ENCODE measurements at regions not wholly inside any gene's neighbourhood (a gene's known extent, or its start where the extent isn't known, plus 50 kb on each side); places are given as distances from the start of the nearest gene placed in this dataset.

GRCh38 chr12:31837913-31838312 lies 109.1 kb upstream of the AMN1 start:
- H3K27me3 Mint-ChIP-seq = no peaks in the 10 kb centered on the region
- ChIA-PET CTCF (no interaction called here), POLR2A (interaction anchor here (0.6 to 1.0 kb wide), 5 partner anchors 31 to 150 kb away, joined by 3 to 4 read pairs (median 3); partner anchors contain the start of gene AMN1)
- no peak overlapping the region for H3K4me3 Mint-ChIP-seq
- peaks cover 50% of the 10 kb centered on the region for H3K4me1 Mint-ChIP-seq
- TF ChIP-seq, protein P1, sequence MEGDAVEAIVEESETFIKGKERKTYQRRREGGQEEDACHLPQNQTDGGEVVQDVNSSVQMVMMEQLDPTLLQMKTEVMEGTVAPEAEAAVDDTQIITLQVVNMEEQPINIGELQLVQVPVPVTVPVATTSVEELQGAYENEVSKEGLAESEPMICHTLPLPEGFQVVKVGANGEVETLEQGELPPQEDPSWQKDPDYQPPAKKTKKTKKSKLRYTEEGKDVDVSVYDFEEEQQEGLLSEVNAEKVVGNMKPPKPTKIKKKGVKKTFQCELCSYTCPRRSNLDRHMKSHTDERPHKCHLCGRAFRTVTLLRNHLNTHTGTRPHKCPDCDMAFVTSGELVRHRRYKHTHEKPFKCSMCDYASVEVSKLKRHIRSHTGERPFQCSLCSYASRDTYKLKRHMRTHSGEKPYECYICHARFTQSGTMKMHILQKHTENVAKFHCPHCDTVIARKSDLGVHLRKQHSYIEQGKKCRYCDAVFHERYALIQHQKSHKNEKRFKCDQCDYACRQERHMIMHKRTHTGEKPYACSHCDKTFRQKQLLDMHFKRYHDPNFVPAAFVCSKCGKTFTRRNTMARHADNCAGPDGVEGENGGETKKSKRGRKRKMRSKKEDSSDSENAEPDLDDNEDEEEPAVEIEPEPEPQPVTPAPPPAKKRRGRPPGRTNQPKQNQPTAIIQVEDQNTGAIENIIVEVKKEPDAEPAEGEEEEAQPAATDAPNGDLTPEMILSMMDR (IDR thresholded peaks at IDR 0.05) = no peak
- DNase-seq (no peak), ATAC-seq (ENCODE audit: low read depth) (no peak)
- peaks cover 5% of the 10 kb centered on the region for H3K9me3 Mint-ChIP-seq
- peak overlapping the region; percentile 31 for H3K27ac Mint-ChIP-seq
- peaks cover 10% of the 10 kb centered on the region for H3K36me3 Mint-ChIP-seq (ENCODE audit: low read depth)
- intact Hi-C loops (cut with micrococcal nuclease) = loop anchor here (10.0 kb wide), 1 partner anchor 297 kb away; no protein-coding TSS in a partner anchor

- TF ChIP-seq, protein P1 (IDR thresholded peaks at IDR 0.05) = no peak
- peaks cover 10% of the 10 kb centered on the region for H3K36me3 Mint-ChIP-seq (ENCODE audit: low read depth)
- CTCF ChIA-PET = no interaction called here
- peaks cover 8% of the 10 kb centered on the region for H3K9me3 Mint-ChIP-seq
- no peaks in the 10 kb centered on the region for H3K27me3 Mint-ChIP-seq
- peak overlapping the region; percentile 88 for H3K27ac Mint-ChIP-seq
- DNase-seq (no peak), ATAC-seq (ENCODE audit: low read depth) (peak; percentile 10)
- intact Hi-C loops (cut with micrococcal nuclease) = loop anchor here (2.0 to 10.0 kb wide), 2 partner anchors 15 to 299 kb away; no protein-coding TSS in a partner anchor
- POLR2A ChIA-PET = interaction anchor here (0.6 to 6.0 kb wide), 14 partner anchors 15 to 148 kb away, joined by 3 to 68 read pairs (median 7); partner anchors contain the start of genes AMN1 and RESF1
- H3K4me1 Mint-ChIP-seq = peaks cover 68% of the 10 kb centered on the region
- peak overlapping the region; percentile 44 for H3K4me3 Mint-ChIP-seq
Observed at GRCh38 chr12:31835276-31835882, 106.6 kb upstream of the AMN1 start.

GRCh38 chr12:31834150-31834549 lies 105.3 kb upstream of the AMN1 start:
- H3K9me3 Mint-ChIP-seq = peaks cover 8% of the 10 kb centered on the region

GRCh38 chr12:31832740-31833729 lies 104.2 kb upstream of the AMN1 start:
- TF ChIP-seq, protein P1 (IDR thresholded peaks at IDR 0.05) = no peak
- Mint-ChIP-seq H3K4me1 (peaks cover 76% of the 10 kb centered on the region), H3K27ac (peak overlapping the region; percentile 94), H3K9me3 (peaks cover 8% of the 10 kb centered on the region), H3K27me3 (no peaks in the 10 kb centered on the region), H3K4me3 (peak overlapping the region; percentile 59), H3K36me3 (ENCODE audit: low read depth) (peaks cover 8% of the 10 kb centered on the region)
- intact Hi-C loops (cut with micrococcal nuclease) = loop anchor here (1.0 to 10.0 kb wide), 11 partner anchors 22 to 302 kb away; partner anchors contain the start of genes AMN1, ETFBKMT and RESF1
- DNase-seq = peak; percentile 36
- ATAC-seq (ENCODE audit: low read depth) = peak; percentile 84
- POLR2A ChIA-PET = interaction anchor here (0.6 to 6.0 kb wide), 23 partner anchors 10 to 227 kb away, joined by 3 to 68 read pairs (median 7); partner anchors contain the start of genes AMN1, ETFBKMT and RESF1
- CTCF ChIA-PET = interaction anchor here (0.7 to 1.1 kb wide), 4 partner anchors 10 to 129 kb away, joined by 3 read pairs; partner anchors contain the start of gene AMN1

More at GRCh38 chr12:31834150-31834549, 105.3 kb upstream of the AMN1 start:
- no peaks in the 10 kb centered on the region for H3K27me3 Mint-ChIP-seq
- H3K27ac Mint-ChIP-seq = peak overlapping the region; percentile 94
- peaks cover 73% of the 10 kb centered on the region for H3K4me1 Mint-ChIP-seq
- DNase-seq (no peak), ATAC-seq (ENCODE audit: low read depth) (no peak)
- intact Hi-C loops (cut with micrococcal nuclease) = loop anchor here (2.0 to 10.0 kb wide), 2 partner anchors 17 to 301 kb away; no protein-coding TSS in a partner anchor
- TF ChIP-seq, protein P1 (IDR thresholded peaks at IDR 0.05) = no peak
- no peak overlapping the region for H3K4me3 Mint-ChIP-seq
- peaks cover 9% of the 10 kb centered on the region for H3K36me3 Mint-ChIP-seq (ENCODE audit: low read depth)
- ChIA-PET CTCF (no interaction called here), POLR2A (interaction anchor here (0.7 to 6.0 kb wide), 15 partner anchors 17 to 147 kb away, joined by 3 to 68 read pairs (median 11); partner anchors contain the start of genes AMN1 and RESF1)
